H9 (cell line): ENCODE measurements at regions not wholly inside any gene's neighbourhood (a gene's known extent, or its start where the extent isn't known, plus 50 kb on each side); places are given as distances from the start of the nearest gene placed in this dataset.

ENCODE experiments used
- DNase-seq: peaks from one replicate; pipeline ENCODE4 v3.0.0-alpha.2; 2017
- H2AFZ ChIP-seq: one replicate; pipeline ENCODE4 v1.6.1; 2013; ENCODE audit warnings: mild to moderate bottlenecking, low read length, control low read depth, moderate library complexity
- H2AK5ac ChIP-seq: 2 replicates; pipeline ENCODE4 v1.6.1; 2013; ENCODE audit warnings: low read length, control low read depth, mixed read lengths; ENCODE audit not compliant: insufficient read length
- H2BK120ac ChIP-seq: one replicate; pipeline ENCODE4 v1.6.1; 2013; ENCODE audit warnings: low read depth, mild to moderate bottlenecking, low read length, control low read depth, inconsistent platforms; ENCODE audit not compliant: poor library complexity, severe bottlenecking
- H2BK12ac ChIP-seq: 2 replicates; pipeline ENCODE4 v1.6.1; 2013; ENCODE audit warnings: low read length, control low read depth, mixed read lengths, low read depth; ENCODE audit not compliant: insufficient read length
- H2BK15ac ChIP-seq: 2 replicates; pipeline ENCODE4 v1.6.1; 2013; ENCODE audit warnings: low read depth, low read length, control low read depth
- H2BK20ac ChIP-seq: one replicate; pipeline ENCODE4 v1.6.1; 2013; ENCODE audit warnings: low read depth, mild to moderate bottlenecking, low read length, control low read depth, inconsistent platforms; ENCODE audit not compliant: poor library complexity, severe bottlenecking
- H2BK5ac ChIP-seq: 2 replicates; pipeline ENCODE4 v1.6.1; 2013; ENCODE audit warnings: low read length, control low read depth, mixed read lengths; ENCODE audit not compliant: insufficient read length
- H3K14ac ChIP-seq: 2 replicates; pipeline ENCODE4 v1.6.1; 2013; ENCODE audit warnings: low read length, control low read depth; ENCODE audit not compliant: insufficient read depth
- H3K18ac ChIP-seq: 2 replicates; pipeline ENCODE4 v1.6.1; 2013; ENCODE audit warnings: low read depth, mild to moderate bottlenecking, mixed read lengths, low read length, control low read depth; ENCODE audit not compliant: insufficient read length
- H3K23ac ChIP-seq: 2 replicates; pipeline ENCODE4 v1.6.1; 2013; ENCODE audit warnings: low read length, control low read depth, mixed read lengths, low read depth; ENCODE audit not compliant: insufficient read length
- H3K23me2 ChIP-seq: 2 replicates; pipeline ENCODE4 v1.6.1; 2013; ENCODE audit warnings: low read depth, mild to moderate bottlenecking, mixed read lengths, low read length, control low read depth; ENCODE audit not compliant: insufficient read length, poor library complexity, severe bottlenecking
- H3K27ac ChIP-seq: 2 replicates; pipeline ENCODE4 v1.5.1; 2013; ENCODE audit warnings: low read length, control low read depth, mixed read lengths, low read depth; ENCODE audit not compliant: insufficient read length
- H3K27me3 ChIP-seq: 2 replicates; pipeline ENCODE4 v1.6.1; 2013; ENCODE audit warnings: low read length, control low read depth, inconsistent platforms; ENCODE audit not compliant: insufficient read depth
- H3K4ac ChIP-seq: 2 replicates; pipeline ENCODE4 v1.6.1; 2013; ENCODE audit warnings: low read depth, mild to moderate bottlenecking, control low read depth, inconsistent platforms, low read length, moderate library complexity
- H3K4me1 ChIP-seq: 2 replicates; pipeline ENCODE4 v1.6.1; 2013; ENCODE audit warnings: low read length, control low read depth, inconsistent platforms; ENCODE audit not compliant: insufficient read depth
- H3K4me2 ChIP-seq: 2 replicates; pipeline ENCODE4 v1.6.1; 2013; ENCODE audit warnings: low read length, control low read depth, mixed read lengths; ENCODE audit not compliant: insufficient read length, insufficient read depth
- H3K56ac ChIP-seq: 2 replicates; pipeline ENCODE4 v1.6.1; 2013; ENCODE audit warnings: low read depth, mild to moderate bottlenecking, mixed read lengths, low read length, control low read depth; ENCODE audit not compliant: insufficient read length
- H3K79me1 ChIP-seq: 2 replicates; pipeline ENCODE4 v1.6.1; 2013; ENCODE audit warnings: low read depth, mild to moderate bottlenecking, moderate library complexity, low read length, control low read depth, inconsistent platforms; ENCODE audit not compliant: insufficient read depth, poor library complexity, severe bottlenecking
- H3K79me2 ChIP-seq: 2 replicates; pipeline ENCODE4 v1.6.1; 2013; ENCODE audit warnings: low read length, control low read depth, inconsistent platforms; ENCODE audit not compliant: insufficient read depth
- H3K9ac ChIP-seq: 2 replicates; pipeline ENCODE4 v1.6.1; 2013; ENCODE audit warnings: low read length, control low read depth, mixed read lengths; ENCODE audit not compliant: insufficient read length; ENCODE audit errors: extremely low read depth
- H3K9me3 ChIP-seq: one replicate; pipeline ENCODE4 v1.6.1; 2013; ENCODE audit warnings: low read depth, low read length, inconsistent platforms; ENCODE audit not compliant: control insufficient read depth
- H3T11ph ChIP-seq: one replicate; pipeline ENCODE4 v1.6.1; 2013; ENCODE audit warnings: mild to moderate bottlenecking, low read length, control low read depth, inconsistent platforms
- H4K20me1 ChIP-seq: one replicate; pipeline ENCODE4 v1.6.1; 2013; ENCODE audit not compliant: control insufficient read depth, insufficient read length, insufficient read depth
- H4K5ac ChIP-seq: 2 replicates; pipeline ENCODE4 v1.6.1; 2013; ENCODE audit warnings: low read depth, mild to moderate bottlenecking, mixed read lengths, low read length, control low read depth; ENCODE audit not compliant: insufficient read length
- H4K8ac ChIP-seq: replicated peaks from 2 replicates; pipeline ENCODE4 v1.6.1; 2013; ENCODE audit warnings: low read length, control low read depth, mixed read lengths, low read depth; ENCODE audit not compliant: insufficient read length
- H4K91ac ChIP-seq: 2 replicates; pipeline ENCODE4 v1.6.1; 2013; ENCODE audit warnings: low read depth, mild to moderate bottlenecking, moderate library complexity, mixed read lengths, low read length, control low read depth; ENCODE audit not compliant: insufficient read length
- H3K27ac Mint-ChIP-seq, 3 experiments: 2 replicates in 2 of 3; 3 replicates in 1 of 3; pipeline ENCODE4 v1.8.0; 2020 to 2021; ENCODE audit warnings: mixed read lengths in 3 of 3, mild to moderate bottlenecking in 1 of 3, moderate library complexity in 1 of 3
- H3K27me3 Mint-ChIP-seq: 2 replicates; pipeline ENCODE4 v1.8.0; 2021; ENCODE audit warnings: low read depth, mild to moderate bottlenecking, moderate library complexity, mixed read lengths
- H3K36me3 Mint-ChIP-seq, 3 experiments: 2 replicates in 2 of 3; 3 replicates in 1 of 3; pipeline ENCODE4 v1.8.0; 2020 to 2021; ENCODE audit warnings: low read depth in 3 of 3, mixed read lengths in 3 of 3; ENCODE audit not compliant: insufficient read depth in 1 of 3
- H3K4me1 Mint-ChIP-seq, 2 experiments: 2 replicates each; pipeline ENCODE4 v1.8.0; 2020; ENCODE audit warnings: mixed read lengths in 2 of 2
- H3K4me3 Mint-ChIP-seq, 2 experiments: 2 replicates in 1 of 2; 3 replicates in 1 of 2; pipeline ENCODE4 v1.8.0; 2020 to 2021; ENCODE audit warnings: mild to moderate bottlenecking in 2 of 2, mixed read lengths in 2 of 2, moderate library complexity in 1 of 2
- H3K9me3 Mint-ChIP-seq, 2 experiments: 2 replicates in 1 of 2; 3 replicates in 1 of 2; pipeline ENCODE4 v1.8.0; 2020; ENCODE audit warnings: mild to moderate bottlenecking in 2 of 2, mixed read lengths in 2 of 2, moderate library complexity in 1 of 2
- CTCF ChIP-seq: fragments of 200-600 bp; sonication (generic); conservative IDR thresholded peaks from 3 replicates; pipeline ENCODE4 v1.8.0; 2021; ENCODE audit warnings: antibody characterized with exemption, mild to moderate bottlenecking
- WGBS: extraction: QIAGEN DNeasy Blood & Tissue Kit; methylation state at CpG from one replicate; pipeline ENCODE4 v1.1.7; 2013; ENCODE audit warnings: missing lambda C conversion rate, low lambda C conversion rate, mixed read lengths; ENCODE audit not compliant: insufficient read length; ENCODE audit errors: extremely low coverage; 5-methylcytosine and 5-hydroxymethylcytosine counted together

GRCh38 chr14:97213720-97214119, 416.5 kb downstream of the VRK1 start:
- Histone ChIP-seq H2BK20ac (no peak overlapping the region), H2BK120ac (no peak overlapping the region), H2BK12ac (no peak overlapping the region), H3K27me3 (no peaks in the 10 kb centered on the region), H3K23me2 (peaks cover 5% of the 10 kb centered on the region), H3K9me3 (no peaks in the 10 kb centered on the region), H3K79me2 (no peaks in the 10 kb centered on the region), H3K4me1 (no peaks in the 10 kb centered on the region; the same call in 1 of the 2 replicates), H3K4me2 (no peak overlapping the region), H4K91ac (no peak overlapping the region), H3K9ac (no peak overlapping the region), H2AFZ (no peak overlapping the region), H4K5ac (no peak overlapping the region), H3T11ph (no peak overlapping the region), H4K20me1 (no peaks in the 10 kb centered on the region), H3K14ac (no peak overlapping the region), H3K56ac (no peak overlapping the region), H3K27ac (no peak overlapping the region), H3K18ac (no peak overlapping the region), H2BK5ac (no peak overlapping the region), H3K23ac (no peak overlapping the region), H3K79me1 (no peaks in the 10 kb centered on the region), H3K4ac (no peak overlapping the region), H4K8ac (no peak overlapping the region), H2AK5ac (no peak overlapping the region), H2BK15ac (no peak overlapping the region)
- no CpG with 5 or more reads among the region's 4 CpGs for WGBS
- Mint-ChIP-seq H3K4me1 (peaks cover 14 to 15% of the 10 kb centered on the region in 2 experiments), H3K27me3 (peaks cover 2% of the 10 kb centered on the region), H3K27ac (no peak overlapping the region), H3K4me3 (no peak overlapping the region), H3K9me3 (no peaks in the 10 kb centered on the region), H3K36me3 (no peaks in the 10 kb centered on the region)
- no peak for TF ChIP-seq CTCF
- no peak for DNase-seq
